T-helper 2 cell (primary cell): ENCODE measurements at regions not wholly inside any gene's neighbourhood (a gene's known extent, or its start where the extent isn't known, plus 50 kb on each side); places are given as distances from the start of the nearest gene placed in this dataset.

Experiments
- DNase-seq, 5 experiments: peaks; one replicate each; pipeline versions ENCODE4 v3.0.0 to v3.0.0-alpha.2; 2012 to 2022

GRCh38 chr2:75381032-75381431 lies 179.7 kb downstream of the EVA1A start:
- no peak for DNase-seq

DNA sequence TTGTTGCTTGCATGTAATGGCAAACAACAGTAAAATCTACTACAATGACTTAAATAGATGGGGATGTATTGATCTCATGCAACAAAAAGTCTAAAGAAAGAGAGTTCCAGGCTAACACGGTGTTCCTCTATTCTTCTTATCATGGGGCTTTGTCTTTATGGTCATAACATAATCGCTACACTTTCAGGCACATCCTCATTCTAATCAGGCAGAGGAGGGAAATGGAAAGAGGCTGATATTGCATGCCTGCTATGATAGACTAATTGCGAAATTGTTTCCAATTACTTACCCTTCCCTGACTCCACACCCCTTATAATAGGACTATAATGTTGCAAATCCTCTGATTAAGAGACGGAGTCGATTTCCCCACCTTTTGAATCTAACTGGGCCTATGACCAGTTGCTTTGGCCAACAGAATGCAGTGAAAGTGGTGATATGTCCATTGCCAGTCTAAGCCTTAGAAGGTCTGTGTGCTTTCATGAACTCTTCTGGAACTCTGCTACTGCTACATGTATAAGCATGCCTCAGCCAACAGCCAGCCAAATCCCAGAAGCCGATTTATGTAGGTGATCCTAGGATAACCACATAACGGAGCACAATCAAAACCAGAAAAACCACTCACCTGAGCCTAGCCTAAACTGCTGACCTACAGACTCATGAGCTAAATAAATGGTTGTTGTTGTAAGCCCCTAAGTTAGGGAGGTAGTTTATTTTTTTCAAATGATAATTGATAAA lies 180.3 kb upstream of the TACR1 start:
- no peak for DNase-seq

DNA sequence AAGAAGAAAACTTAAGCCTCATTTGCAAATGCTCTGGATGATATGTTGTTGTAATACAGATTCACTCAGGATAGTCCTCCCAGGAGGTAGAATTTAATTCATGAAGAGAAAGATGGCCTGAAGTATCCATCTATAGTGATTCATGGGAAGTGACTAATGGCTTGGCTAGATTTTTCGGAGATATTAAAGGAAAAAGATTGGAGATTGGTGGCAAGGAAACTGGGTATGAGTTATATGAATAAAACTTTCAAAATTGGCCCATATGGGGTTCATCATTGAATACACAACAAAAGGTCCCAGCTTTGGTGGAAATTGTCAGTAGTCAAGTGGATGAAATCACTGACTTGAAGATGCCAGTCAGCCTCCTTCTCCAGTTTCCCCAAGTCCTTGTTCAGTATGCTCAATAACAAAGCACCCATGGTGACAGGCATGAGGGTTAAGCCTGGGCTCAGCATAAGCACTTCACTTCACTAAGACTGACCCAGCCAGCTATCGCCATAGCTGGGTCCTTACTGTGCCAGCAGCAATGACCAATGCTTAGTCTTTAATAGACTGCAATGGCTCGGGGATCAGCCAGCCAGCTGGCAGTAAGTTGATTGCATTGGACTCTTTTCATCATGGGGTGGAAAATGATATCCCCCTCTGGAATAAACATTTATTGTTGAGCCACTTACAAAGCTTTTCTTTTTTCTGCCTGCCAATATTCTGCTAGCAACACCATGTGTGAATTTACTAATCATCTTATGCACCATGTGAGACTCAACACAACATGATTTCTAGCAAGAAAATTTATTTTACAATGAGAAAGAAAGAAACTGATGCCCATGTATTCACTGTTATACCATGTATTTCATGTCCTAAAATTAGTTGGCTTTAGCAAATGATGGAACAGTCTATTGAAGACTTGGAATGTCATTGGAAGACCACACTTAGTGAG lies 176.6 kb upstream of the TACR1 start:
- DNase-seq: no peak

DNA sequence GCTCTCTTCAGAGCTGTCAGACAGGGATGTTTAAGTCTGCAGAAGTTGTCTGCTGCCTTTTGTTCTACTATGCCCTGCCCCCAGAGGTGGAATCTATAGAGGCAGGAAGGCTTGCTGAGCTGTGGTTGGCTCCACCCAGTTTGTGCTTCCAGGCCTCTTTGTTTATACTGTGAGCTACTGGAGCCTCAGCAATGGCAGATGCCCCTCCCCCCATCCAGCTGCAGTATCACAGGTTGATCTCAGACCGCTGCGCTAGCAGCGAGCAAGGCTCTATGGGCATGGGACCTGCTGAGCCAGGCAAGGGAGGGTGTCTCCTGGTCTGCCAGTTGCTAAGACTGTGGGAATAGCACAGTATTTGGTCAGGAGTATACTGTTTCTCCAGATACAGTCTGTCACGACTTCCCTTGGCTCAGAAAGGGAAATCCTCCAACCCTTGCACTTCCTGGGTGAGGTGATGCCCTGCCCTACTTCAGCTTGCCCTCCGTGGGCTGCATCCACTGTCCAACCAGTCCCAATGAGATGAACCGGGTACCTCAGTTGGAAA lies 175.2 kb upstream of the TACR1 start:
- DNase-seq: peak in 1 of 5 experiments; percentile 36

- no peak for DNase-seq
These were observed 168.1 kb upstream of the TACR1 start for GRCh38 chr2:75367401-75367800.

DNA sequence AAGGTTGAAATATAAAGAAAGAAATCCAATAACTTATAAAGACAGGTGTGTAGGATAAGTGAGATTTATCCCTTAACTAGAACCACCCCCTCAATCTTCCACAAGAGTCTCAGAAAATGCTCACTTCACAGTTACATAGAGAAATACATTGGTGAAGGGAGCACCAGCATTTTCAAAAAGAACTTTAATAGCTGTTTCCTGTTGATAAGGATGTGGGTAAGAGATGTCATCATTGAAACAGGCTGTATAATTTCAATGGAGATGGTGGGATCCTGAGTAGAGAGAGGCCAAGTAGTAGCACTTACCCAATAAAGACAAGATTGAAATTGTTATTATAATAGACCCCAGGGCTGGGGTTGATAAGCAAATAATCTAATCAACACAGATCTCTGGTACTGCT lies 162.2 kb upstream of the TACR1 start:
- no peak for DNase-seq

GRCh38 chr2:75360945-75361344 lies 161.6 kb upstream of the TACR1 start:
- no peak for DNase-seq

- no peak for DNase-seq
These were observed 157.5 kb upstream of the TACR1 start for GRCh38 chr2:75356865-75357264.

- DNase-seq: no peak
These were observed 153.8 kb upstream of the TACR1 start for GRCh38 chr2:75353131-75353530.

- no peak for DNase-seq
These were observed 149.0 kb upstream of the TACR1 start for GRCh38 chr2:75348307-75348706.

DNA sequence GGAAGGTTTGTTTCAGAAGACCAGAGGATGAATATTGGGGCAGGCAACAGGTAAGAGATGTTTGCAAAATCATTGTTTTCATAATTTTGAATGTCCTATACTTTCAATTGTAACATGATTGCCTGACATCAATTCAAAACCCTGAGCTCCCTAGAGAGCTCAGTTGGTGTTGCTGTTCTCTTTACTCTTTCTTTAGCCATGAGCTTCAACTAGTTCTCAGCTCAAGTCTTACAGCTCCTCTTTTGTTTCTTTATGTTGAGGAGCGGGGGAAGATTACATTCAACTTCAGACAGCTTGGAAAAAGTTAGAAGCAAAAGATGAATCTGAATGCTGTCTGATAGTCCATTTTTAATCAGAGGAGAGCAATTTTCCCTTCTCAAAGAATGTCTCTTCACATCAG lies 144.8 kb upstream of the TACR1 start:
- DNase-seq: no peak

- no peak for DNase-seq
These were observed 143.3 kb upstream of the TACR1 start for GRCh38 chr2:75342504-75343175.

DNA sequence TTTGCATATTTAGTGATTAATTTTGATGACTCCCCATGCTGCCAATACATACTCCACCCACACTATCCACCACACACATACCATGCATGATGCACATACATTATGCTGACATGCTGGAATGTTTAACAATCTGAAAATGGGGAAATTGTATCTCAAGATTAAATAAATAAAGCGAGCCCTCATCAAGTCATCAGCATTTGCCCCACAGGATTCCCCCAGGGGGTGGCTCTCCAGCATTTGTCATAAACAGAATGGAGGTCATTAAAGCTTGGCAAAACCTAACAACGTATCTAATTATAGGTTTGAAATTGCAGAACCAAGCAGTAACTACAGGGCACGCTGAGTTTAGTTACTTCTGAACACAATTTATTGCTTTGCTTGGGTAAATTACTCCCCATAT lies 141.2 kb upstream of the TACR1 start:
- no peak for DNase-seq

DNA sequence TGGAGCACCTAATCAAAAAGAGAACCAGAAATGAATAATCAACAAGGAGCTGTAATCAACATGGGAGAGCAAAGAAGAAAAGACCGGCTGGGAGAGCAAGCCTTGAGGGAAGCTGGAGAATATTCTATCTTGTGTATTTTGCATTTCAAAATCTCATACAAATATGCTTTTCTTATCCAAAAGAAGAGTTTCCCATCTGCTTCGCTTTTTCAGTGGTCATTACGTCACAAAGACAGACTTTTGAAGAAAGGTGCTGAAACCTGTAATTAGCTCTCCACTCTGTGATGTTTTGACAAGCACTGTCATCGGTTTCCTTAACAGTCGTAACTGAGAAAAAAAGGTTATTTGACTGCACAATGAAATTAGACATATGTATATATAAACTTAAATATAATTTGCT lies 139.1 kb upstream of the TACR1 start:
- no peak for DNase-seq

GRCh38 chr2:75337619-75338018 lies 138.3 kb upstream of the TACR1 start:
- DNase-seq: no peak

DNA sequence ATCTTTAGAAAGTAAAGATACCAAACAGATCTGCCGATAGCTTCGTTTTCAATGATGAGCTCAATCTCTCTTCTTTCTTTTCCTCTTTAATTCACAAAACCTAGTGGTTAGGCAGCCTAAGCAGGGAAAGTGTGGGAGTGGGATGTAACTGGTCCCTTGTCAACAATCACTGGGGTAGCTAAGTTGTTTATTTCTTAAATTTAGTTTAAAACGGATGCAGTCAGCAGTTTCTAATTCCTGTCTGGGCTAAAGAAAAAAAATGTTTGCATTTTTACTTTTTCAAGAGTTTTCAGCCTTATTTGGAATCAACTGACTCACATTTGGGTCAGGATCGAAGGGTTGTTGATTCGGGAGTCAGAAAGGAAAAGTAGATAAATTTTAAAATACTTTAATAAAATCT lies 137.7 kb upstream of the TACR1 start:
- no peak for DNase-seq

GRCh38 chr2:75336451-75336850 lies 137.1 kb upstream of the TACR1 start:
- no peak for DNase-seq

- DNase-seq: no peak
These were observed 134.8 kb upstream of the TACR1 start for GRCh38 chr2:75334076-75334475.

DNA sequence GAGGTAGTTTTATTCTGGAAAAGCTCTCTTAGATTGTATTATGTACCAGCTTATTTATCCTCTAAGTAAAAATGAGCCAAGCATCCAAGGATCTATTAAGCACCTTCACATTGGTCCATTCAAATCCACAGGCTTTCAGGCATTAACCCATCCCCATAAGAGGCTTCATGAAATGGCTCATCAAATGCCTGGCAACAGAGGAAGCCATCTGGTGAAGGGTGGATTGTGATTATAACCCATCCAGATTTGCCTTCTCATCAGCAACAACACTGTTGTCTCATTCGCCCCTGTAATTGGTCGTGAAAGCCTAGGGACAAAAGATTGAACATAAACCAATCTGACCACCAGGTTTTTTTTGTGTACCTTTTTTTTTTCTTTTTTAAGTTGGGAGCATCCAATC lies 134.3 kb upstream of the TACR1 start:
- DNase-seq: no peak

DNA sequence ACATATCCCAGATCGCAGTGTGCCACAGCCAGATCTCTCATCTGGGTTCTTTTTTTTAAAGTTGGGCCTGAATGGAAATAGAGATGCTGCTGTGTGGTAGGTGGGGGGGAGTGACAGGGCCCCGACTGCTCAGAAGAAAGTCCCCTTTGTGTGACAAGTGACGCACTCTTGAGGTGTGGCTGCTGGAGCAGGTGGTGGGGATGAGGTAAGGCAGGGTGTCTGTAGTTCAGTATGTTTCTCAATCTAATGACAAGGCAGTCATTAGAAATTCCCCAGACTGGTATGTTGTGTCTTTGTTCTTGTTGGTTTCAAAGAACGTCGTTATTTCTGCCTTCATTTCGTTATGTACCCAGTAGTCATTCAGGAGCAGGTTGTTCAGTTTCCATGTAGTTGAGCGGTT lies 128.8 kb upstream of the TACR1 start:
- DNase-seq: no peak

DNA sequence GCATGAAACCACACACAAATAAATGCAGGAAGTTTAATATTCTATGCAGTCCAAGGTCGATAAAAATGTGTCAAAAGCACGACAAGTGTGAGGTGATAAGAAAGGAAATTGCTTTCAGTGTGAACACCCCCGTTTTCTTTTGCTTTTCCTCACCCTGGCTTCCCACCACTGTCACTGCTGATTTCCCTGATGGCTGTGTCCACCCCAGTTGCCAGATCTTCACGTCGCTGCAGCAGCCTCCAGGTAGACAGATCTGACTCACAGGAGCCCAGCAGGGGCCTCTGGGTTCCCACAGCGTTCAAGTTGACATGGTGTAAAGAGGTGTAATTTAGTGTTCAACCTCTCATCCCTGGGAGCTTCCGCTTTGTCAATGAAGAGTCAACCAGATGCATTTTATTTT lies 128.0 kb upstream of the TACR1 start:
- DNase-seq: no peak

DNA sequence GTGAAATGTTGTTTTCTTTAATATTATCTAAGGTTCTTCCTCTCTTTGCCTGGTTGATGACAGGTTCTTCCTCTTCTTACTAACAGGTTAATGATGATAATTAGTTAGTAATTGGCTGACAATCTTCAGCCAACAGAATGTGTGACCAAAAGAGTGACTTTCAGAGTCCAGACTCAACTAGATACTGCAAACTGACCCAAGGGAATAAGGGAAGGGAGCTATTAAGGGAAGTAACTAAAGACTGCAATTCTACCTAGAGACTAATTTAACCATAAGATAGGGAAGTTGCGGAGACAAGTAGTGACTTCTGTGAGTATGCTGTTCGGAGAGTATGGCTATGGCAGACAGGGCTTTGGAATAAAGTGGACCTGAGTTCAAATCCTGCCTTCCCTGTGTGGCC lies 127.3 kb upstream of the TACR1 start:
- DNase-seq: no peak

DNA sequence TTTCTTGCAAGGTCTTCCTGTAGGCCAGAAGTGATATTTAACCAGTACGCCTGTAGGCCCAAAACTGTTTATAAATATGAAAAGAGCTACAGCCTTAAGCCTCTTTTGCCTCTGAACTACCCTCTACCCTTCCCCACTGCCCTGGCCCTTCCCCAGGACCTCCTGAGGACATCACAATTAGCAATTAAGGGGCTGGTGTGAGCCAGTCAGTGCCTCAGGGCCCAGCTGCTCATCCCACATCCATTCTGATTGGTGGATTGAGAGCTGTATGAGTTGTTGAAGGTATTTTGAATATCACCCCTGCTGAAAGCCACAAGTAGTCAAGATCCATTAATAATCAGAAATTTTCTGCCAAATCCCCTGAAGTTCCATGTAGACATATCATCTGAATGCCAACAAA lies 126.3 kb upstream of the TACR1 start:
- no peak for DNase-seq
